Ishikawa (cell line): ENCODE measurements at regions not wholly inside any gene's neighbourhood (a gene's known extent, or its start where the extent isn't known, plus 50 kb on each side); places are given as distances from the start of the nearest gene placed in this dataset.

Experiments
- CEBPB ChIP-seq: IDR thresholded peaks from 2 replicates; pipeline ENCODE4 v1.6.1; 2012
- CREB1 ChIP-seq: IDR thresholded peaks from 2 replicates; pipeline ENCODE4 v1.6.1; 2012; ENCODE audit warnings: low read depth
- EP300 ChIP-seq: IDR thresholded peaks from 2 replicates; pipeline ENCODE4 v1.6.1; 2012; ENCODE audit warnings: borderline replicate concordance
- RAD21 ChIP-seq: IDR thresholded peaks from 2 replicates; pipeline ENCODE4 v1.6.1; 2012; ENCODE audit warnings: low read depth

DNA sequence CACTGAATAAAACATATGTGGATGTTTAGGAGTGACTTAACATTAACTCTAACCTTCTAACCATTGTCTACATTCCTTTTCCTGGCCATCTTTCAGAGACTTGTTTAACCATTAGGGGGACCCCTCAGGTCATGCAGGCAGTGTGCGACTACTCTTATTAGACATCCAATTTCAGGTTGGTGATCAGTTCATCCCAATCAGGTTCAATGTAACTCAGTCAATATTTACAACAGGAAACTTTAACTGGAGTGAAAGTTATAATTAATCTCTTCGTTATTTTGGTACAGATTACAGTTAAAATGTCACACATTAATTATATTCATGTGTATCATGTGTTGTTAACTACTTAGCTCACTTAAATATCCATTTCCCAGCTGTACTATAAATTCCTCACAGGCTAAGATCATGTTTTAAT lies 68.8 kb upstream of the RGS1 start:
- TF ChIP-seq CREB1 = no peak
- no peak for TF ChIP-seq CEBPB
- TF ChIP-seq RAD21 = 0 out of 2 replicates have a peak, but pooled peaks have one; percentile 12
- TF ChIP-seq EP300 = no peak
